T-helper 17 cell (primary cell): ENCODE measurements at regions not wholly inside any gene's neighbourhood (a gene's known extent, or its start where the extent isn't known, plus 50 kb on each side); places are given as distances from the start of the nearest gene placed in this dataset.

Experiments used
- ATAC-seq: fragments of 150-1000 bp; cut with Tn5 transposase; 2 replicates; pipeline ENCODE4 v1.10.0; 2021; ENCODE audit warnings: mild to moderate bottlenecking, moderate library complexity
- DNase-seq, 3 donors: peaks; one replicate each; pipeline versions ENCODE4 v3.0.0 to v3.0.0-alpha.2; 2020 to 2021
- H3K9me3 ChIP-seq: one replicate; pipeline ENCODE4 v1.7.0; 2013; ENCODE audit warnings: low read length, mild to moderate bottlenecking; ENCODE audit not compliant: control insufficient read depth, poor library complexity, severe bottlenecking
- H3K27ac Mint-ChIP-seq: one replicate; pipeline ENCODE4 v1.8.0; 2022; ENCODE audit warnings: mild to moderate bottlenecking, moderate library complexity, mixed read lengths
- H3K27me3 Mint-ChIP-seq: one replicate; pipeline ENCODE4 v1.8.0; 2022; ENCODE audit warnings: mixed read lengths
- H3K36me3 Mint-ChIP-seq: one replicate; pipeline ENCODE4 v1.8.0; 2022; ENCODE audit warnings: low read depth, mixed read lengths
- H3K4me1 Mint-ChIP-seq: one replicate; pipeline ENCODE4 v1.8.0; 2022; ENCODE audit warnings: mild to moderate bottlenecking, mixed read lengths
- H3K4me3 Mint-ChIP-seq: one replicate; pipeline ENCODE4 v1.8.0; 2022; ENCODE audit warnings: mild to moderate bottlenecking, moderate library complexity, mixed read lengths

DNA sequence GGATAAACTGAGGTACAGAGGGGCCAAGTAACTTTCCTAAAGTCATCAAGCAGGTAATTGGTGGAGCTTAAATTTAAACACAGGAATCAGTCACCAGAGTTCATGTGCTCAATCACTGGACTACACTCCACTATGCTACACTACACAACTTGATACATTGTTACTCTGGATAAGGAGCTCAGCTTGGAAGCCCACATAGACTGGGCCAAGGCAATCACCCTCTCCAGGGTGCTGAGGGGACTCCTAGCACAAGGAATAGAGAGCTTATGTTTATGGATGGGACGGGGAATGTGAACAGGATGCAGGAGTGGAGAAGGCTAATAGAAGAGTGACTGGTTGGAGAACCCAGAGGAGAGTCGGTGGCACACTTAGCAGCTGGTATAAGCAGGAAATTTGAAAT lies 113.5 kb upstream of the NFIB start:
- H3K9me3 ChIP-seq, result no peaks in the 10 kb centered on the region
- Mint-ChIP-seq H3K27me3 (peaks cover 31% of the 10 kb centered on the region), H3K36me3 (peaks cover 2% of the 10 kb centered on the region), H3K4me1 (peaks cover 2% of the 10 kb centered on the region), H3K4me3 (no peak overlapping the region), H3K27ac (no peak overlapping the region)
- DNase-seq (no peak), ATAC-seq (no peak)

GRCh38 chr9:14424983-14425382 lies 111.0 kb upstream of the NFIB start:
- H3K4me3 Mint-ChIP-seq, result no peak overlapping the region
- peaks cover 2% of the 10 kb centered on the region for H3K36me3 Mint-ChIP-seq
- ATAC-seq (no peak), DNase-seq (no peak)
- H3K9me3 ChIP-seq, result no peaks in the 10 kb centered on the region
- peaks cover 31% of the 10 kb centered on the region for H3K27me3 Mint-ChIP-seq
- no peak overlapping the region for H3K27ac Mint-ChIP-seq
- H3K4me1 Mint-ChIP-seq, result peaks cover 2% of the 10 kb centered on the region

GRCh38 chr9:14424289-14424688 lies 110.3 kb upstream of the NFIB start:
- no peaks in the 10 kb centered on the region for H3K9me3 ChIP-seq
- peaks cover 2% of the 10 kb centered on the region for H3K36me3 Mint-ChIP-seq
- no peak for ATAC-seq
- no peak overlapping the region for H3K4me3 Mint-ChIP-seq
- peaks cover 2% of the 10 kb centered on the region for H3K4me1 Mint-ChIP-seq
- H3K27me3 Mint-ChIP-seq, result peaks cover 31% of the 10 kb centered on the region
- H3K27ac Mint-ChIP-seq, result no peak overlapping the region
- no peak for DNase-seq

- peaks cover 2% of the 10 kb centered on the region for H3K4me1 Mint-ChIP-seq
- DNase-seq (no peak), ATAC-seq (no peak)
- peaks cover 2% of the 10 kb centered on the region for H3K36me3 Mint-ChIP-seq
- no peak overlapping the region for H3K27ac Mint-ChIP-seq
- H3K4me3 Mint-ChIP-seq, result peak overlapping the region; percentile 36
- peaks cover 28% of the 10 kb centered on the region for H3K27me3 Mint-ChIP-seq
- no peaks in the 10 kb centered on the region for H3K9me3 ChIP-seq
Measured at GRCh38 chr9:14423815-14424261, 109.9 kb upstream of the NFIB start.

DNA sequence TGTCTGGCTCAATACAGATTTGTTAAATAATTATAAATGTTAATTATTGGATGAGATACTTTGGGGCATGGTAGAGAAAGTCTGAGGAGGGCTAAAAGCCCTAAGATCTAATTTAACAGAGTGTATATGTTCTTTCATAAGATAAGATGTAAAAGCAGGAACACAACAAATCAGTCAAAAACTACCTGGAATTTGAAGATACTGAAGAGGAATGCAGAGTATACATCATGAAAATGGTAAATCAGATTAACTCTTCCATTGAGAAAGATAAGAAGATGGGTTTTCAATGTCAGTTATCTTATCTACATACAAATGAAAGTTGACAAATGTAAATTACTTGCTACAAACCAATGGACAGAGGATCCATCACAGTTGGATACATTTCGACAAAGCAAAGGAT lies 107.3 kb upstream of the NFIB start:
- no peak overlapping the region for H3K4me3 Mint-ChIP-seq
- peaks cover 5% of the 10 kb centered on the region for H3K27me3 Mint-ChIP-seq
- H3K27ac Mint-ChIP-seq, result no peak overlapping the region
- H3K4me1 Mint-ChIP-seq, result no peaks in the 10 kb centered on the region
- H3K36me3 Mint-ChIP-seq, result no peaks in the 10 kb centered on the region
- no peaks in the 10 kb centered on the region for H3K9me3 ChIP-seq
- ATAC-seq (no peak), DNase-seq (no peak)

- ATAC-seq (no peak), DNase-seq (no peak)
- H3K4me3 Mint-ChIP-seq, result no peak overlapping the region
- H3K27ac Mint-ChIP-seq, result no peak overlapping the region
- H3K4me1 Mint-ChIP-seq, result no peaks in the 10 kb centered on the region
- no peaks in the 10 kb centered on the region for H3K9me3 ChIP-seq
- H3K36me3 Mint-ChIP-seq, result no peaks in the 10 kb centered on the region
- H3K27me3 Mint-ChIP-seq, result peaks cover 5% of the 10 kb centered on the region
Measured at GRCh38 chr9:14418941-14419937, 105.3 kb upstream of the NFIB start.

DNA sequence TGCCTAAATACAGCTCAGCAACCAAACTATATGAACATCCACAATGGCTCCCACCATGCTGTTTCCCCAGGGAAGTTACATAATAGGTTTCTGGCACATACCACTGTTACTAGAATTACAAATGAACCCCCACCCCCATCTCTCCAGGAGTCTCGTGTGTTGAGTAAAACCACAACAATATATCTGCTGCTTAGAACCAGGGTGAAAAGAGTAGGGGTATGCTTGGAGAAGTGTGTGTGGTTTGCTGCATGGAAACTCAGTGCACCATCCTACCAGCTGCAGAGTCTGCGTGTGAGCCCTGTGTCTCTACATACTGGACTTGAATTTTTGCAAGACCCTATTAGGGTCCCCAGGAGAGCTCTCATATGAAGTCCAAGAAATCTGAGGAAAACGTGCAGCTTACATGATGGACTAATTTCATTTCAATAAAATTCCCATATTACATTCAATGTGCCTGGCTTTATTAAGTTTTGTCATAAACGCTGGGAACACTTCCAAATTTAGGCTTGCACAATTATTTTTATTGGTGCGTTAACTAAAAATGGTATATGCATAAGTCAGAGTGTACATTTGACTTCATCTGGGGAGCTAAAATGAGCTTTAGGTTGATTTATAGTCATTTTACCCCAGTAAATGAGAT lies 104.5 kb upstream of the NFIB start:
- H3K27me3 Mint-ChIP-seq, result peaks cover 1% of the 10 kb centered on the region
- no peaks in the 10 kb centered on the region for H3K9me3 ChIP-seq
- DNase-seq (no peak), ATAC-seq (no peak)
- H3K27ac Mint-ChIP-seq, result no peak overlapping the region
- H3K4me1 Mint-ChIP-seq, result no peaks in the 10 kb centered on the region
- H3K4me3 Mint-ChIP-seq, result peak overlapping the region; percentile 36
- H3K36me3 Mint-ChIP-seq, result no peaks in the 10 kb centered on the region

DNA sequence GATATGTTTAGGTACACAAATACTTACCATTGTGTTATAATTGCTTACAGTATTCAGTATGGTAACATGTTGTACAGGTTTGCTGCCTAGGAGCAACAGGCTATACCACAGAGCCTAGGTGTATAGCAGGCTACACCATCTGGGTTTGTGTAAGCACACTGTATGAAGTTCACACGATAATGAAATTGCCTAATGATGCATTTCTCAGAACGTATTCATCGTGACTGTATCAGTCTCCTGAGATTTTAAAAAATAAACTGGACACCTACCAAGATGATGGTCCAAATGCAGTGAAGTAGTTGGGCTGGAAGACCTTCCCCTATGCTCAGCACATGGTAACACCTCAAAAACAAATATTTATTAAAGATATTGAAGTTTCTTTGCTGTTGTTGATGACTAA lies 103.3 kb upstream of the NFIB start:
- no peak overlapping the region for H3K27ac Mint-ChIP-seq

GRCh38 chr9:14415947-14416346 lies 102.0 kb upstream of the NFIB start:
- Mint-ChIP-seq H3K27me3 (no peaks in the 10 kb centered on the region), H3K27ac (no peak overlapping the region), H3K4me1 (no peaks in the 10 kb centered on the region), H3K4me3 (no peak overlapping the region), H3K36me3 (no peaks in the 10 kb centered on the region)
- DNase-seq (no peak), ATAC-seq (no peak)
- H3K9me3 ChIP-seq, result no peaks in the 10 kb centered on the region

More for the DNA sequence above, 103.3 kb upstream of the NFIB start:
- Mint-ChIP-seq H3K27me3 (no peaks in the 10 kb centered on the region), H3K36me3 (no peaks in the 10 kb centered on the region), H3K4me1 (no peaks in the 10 kb centered on the region), H3K4me3 (no peak overlapping the region)
- no peak for DNase-seq
- no peak for ATAC-seq
- no peaks in the 10 kb centered on the region for H3K9me3 ChIP-seq

- Mint-ChIP-seq H3K4me1 (no peaks in the 10 kb centered on the region), H3K27me3 (no peaks in the 10 kb centered on the region), H3K27ac (no peak overlapping the region), H3K4me3 (no peak overlapping the region), H3K36me3 (no peaks in the 10 kb centered on the region)
- ATAC-seq (no peak), DNase-seq (no peak)
- no peaks in the 10 kb centered on the region for H3K9me3 ChIP-seq
Measured at GRCh38 chr9:14413812-14414211, 99.9 kb upstream of the NFIB start.

DNA sequence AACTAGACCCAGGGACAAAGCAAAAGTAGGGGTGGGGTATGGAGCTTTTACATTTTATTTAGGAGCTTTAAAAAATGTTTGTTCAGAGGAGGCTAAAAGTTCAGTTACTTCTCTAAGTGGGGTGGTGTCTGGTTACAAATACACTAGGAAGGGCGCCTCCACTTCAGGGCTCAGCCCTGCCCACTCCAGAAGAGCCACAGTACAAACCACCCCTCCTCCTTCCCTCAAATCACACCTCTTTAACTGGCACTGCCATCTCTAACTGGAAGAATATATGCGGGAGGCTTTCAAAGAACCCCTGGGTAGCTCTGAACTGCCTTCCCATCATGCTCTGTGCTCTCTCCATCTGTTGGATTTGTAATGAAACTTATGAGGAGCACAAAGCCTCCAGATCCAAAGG lies 98.8 kb upstream of the NFIB start:
- Mint-ChIP-seq H3K27ac (no peak overlapping the region), H3K4me3 (no peak overlapping the region), H3K27me3 (no peaks in the 10 kb centered on the region)

GRCh38 chr9:14406463-14406862 lies 92.5 kb upstream of the NFIB start:
- no peaks in the 10 kb centered on the region for H3K9me3 ChIP-seq
- Mint-ChIP-seq H3K4me3 (no peak overlapping the region), H3K27ac (no peak overlapping the region), H3K36me3 (no peaks in the 10 kb centered on the region), H3K4me1 (no peaks in the 10 kb centered on the region), H3K27me3 (peaks cover 4% of the 10 kb centered on the region)
- no peak for ATAC-seq
- no peak for DNase-seq

More for the DNA sequence above, 98.8 kb upstream of the NFIB start:
- Mint-ChIP-seq H3K36me3 (no peaks in the 10 kb centered on the region), H3K4me1 (no peaks in the 10 kb centered on the region)
- no peaks in the 10 kb centered on the region for H3K9me3 ChIP-seq
- ATAC-seq (no peak), DNase-seq (no peak)

GRCh38 chr9:14405176-14405706 lies 91.3 kb upstream of the NFIB start:
- no peaks in the 10 kb centered on the region for H3K4me1 Mint-ChIP-seq

More at GRCh38 chr9:14405176-14405706, 91.3 kb upstream of the NFIB start:
- Mint-ChIP-seq H3K4me3 (no peak overlapping the region), H3K27me3 (peaks cover 11% of the 10 kb centered on the region), H3K36me3 (no peaks in the 10 kb centered on the region), H3K27ac (no peak overlapping the region)
- ATAC-seq (no peak), DNase-seq (no peak)
- no peaks in the 10 kb centered on the region for H3K9me3 ChIP-seq
